ENCODE measurements at regions not wholly inside any gene's neighbourhood (a gene's known extent, or its start where the extent isn't known, plus 50 kb on each side); places are given as distances from the start of the nearest gene placed in this dataset.
"Not testable (repeated sequence)": the region's sequence is repeated elsewhere in the genome, so short reads cannot be mapped to it uniquely, and the experiment has no call there.

- Histone ChIP-seq H3K9me2 (replicated peaks; ENCODE audit: insufficient read depth, low read length) (no peaks in the 10 kb centered on the region), H3K9me3 (ENCODE audit: insufficient read depth, low read length) (no peaks in the 10 kb centered on the region), H4K20me1 (ENCODE audit: low read depth, low read length) (no peaks in the 10 kb centered on the region), H3F3A (ENCODE audit: insufficient read depth) (no peaks in the 10 kb centered on the region), H3K4me2 (ENCODE audit: low read depth, low read length, poor library complexity, severe bottlenecking) (no peak overlapping the region), H3K9ac (ENCODE audit: low read length) (no peak overlapping the region), H3K79me2 (ENCODE audit: insufficient read depth, low read length) (no peaks in the 10 kb centered on the region), H2AFZ (ENCODE audit: low read depth, low read length, severe bottlenecking) (no peak overlapping the region), H3K27me3 (ENCODE audit: low read length) (no peaks in the 10 kb centered on the region), H3K36me3 (ENCODE audit: low read length) (no peaks in the 10 kb centered on the region), H3K4me3 (ENCODE audit: insufficient read depth, low read length, poor library complexity, severe bottlenecking) (no peak overlapping the region), H3K27ac (ENCODE audit: low read depth, low read length) (no peak overlapping the region)
- TF ChIP-seq EZH2phosphoT487 (conservative IDR thresholded peaks at IDR 0.05; ENCODE audit: low read length) (no peak), CTCF (IDR thresholded peaks at IDR 0.05; ENCODE audit: insufficient read depth, low read length, poor library complexity, severe bottlenecking) (no peak)
Measured at GRCh38 chr5:50576265-50576664, 90.2 kb upstream of the PARP8 start.

GRCh38 chr5:50576686-50577256 is 89.7 kb upstream of the PARP8 start:
- Histone ChIP-seq H3K79me2 (ENCODE audit: insufficient read depth, low read length) (no peaks in the 10 kb centered on the region), H3K9me3 (ENCODE audit: insufficient read depth, low read length) (no peaks in the 10 kb centered on the region), H2AFZ (ENCODE audit: low read depth, low read length, severe bottlenecking) (no peak overlapping the region), H4K20me1 (ENCODE audit: low read depth, low read length) (no peaks in the 10 kb centered on the region), H3K27ac (ENCODE audit: low read depth, low read length) (no peak overlapping the region), H3F3A (ENCODE audit: insufficient read depth) (no peaks in the 10 kb centered on the region), H3K4me2 (ENCODE audit: low read depth, low read length, poor library complexity, severe bottlenecking) (no peak overlapping the region), H3K4me3 (ENCODE audit: insufficient read depth, low read length, poor library complexity, severe bottlenecking) (no peak overlapping the region), H3K36me3 (ENCODE audit: low read length) (no peaks in the 10 kb centered on the region), H3K27me3 (ENCODE audit: low read length) (no peaks in the 10 kb centered on the region), H3K9me2 (replicated peaks; ENCODE audit: insufficient read depth, low read length) (no peaks in the 10 kb centered on the region), H3K9ac (ENCODE audit: low read length) (no peak overlapping the region)
- TF ChIP-seq CTCF (IDR thresholded peaks at IDR 0.05; ENCODE audit: insufficient read depth, low read length, poor library complexity, severe bottlenecking) = no peak
- TF ChIP-seq EZH2phosphoT487 (conservative IDR thresholded peaks at IDR 0.05; ENCODE audit: low read length) = no peak

GRCh38 chr5:50580506-50580905 is 85.9 kb upstream of the PARP8 start:
- Histone ChIP-seq H3F3A (ENCODE audit: insufficient read depth) (no peaks in the 10 kb centered on the region), H3K27ac (ENCODE audit: low read depth, low read length) (no peak overlapping the region)
- TF ChIP-seq EZH2phosphoT487 (conservative IDR thresholded peaks at IDR 0.05; ENCODE audit: low read length) = no peak
- TF ChIP-seq CTCF (IDR thresholded peaks at IDR 0.05; ENCODE audit: insufficient read depth, low read length, poor library complexity, severe bottlenecking) = no peak

GRCh38 chr5:50581845-50582244 is 84.6 kb upstream of the PARP8 start:
- H2AFZ ChIP-seq (ENCODE audit: low read depth, low read length, severe bottlenecking); H3K9me2 ChIP-seq (replicated peaks; ENCODE audit: insufficient read depth, low read length); H4K20me1 ChIP-seq (ENCODE audit: low read depth, low read length); H3K27ac ChIP-seq (ENCODE audit: low read depth, low read length); H3K9me3 ChIP-seq (ENCODE audit: insufficient read depth, low read length); H3K4me3 ChIP-seq (ENCODE audit: insufficient read depth, low read length, poor library complexity, severe bottlenecking); H3F3A ChIP-seq (ENCODE audit: insufficient read depth); H3K9ac ChIP-seq (ENCODE audit: low read length); H3K36me3 ChIP-seq (ENCODE audit: low read length); H3K79me2 ChIP-seq (ENCODE audit: insufficient read depth, low read length); H3K27me3 ChIP-seq (ENCODE audit: low read length); H3K4me2 ChIP-seq (ENCODE audit: low read depth, low read length, poor library complexity, severe bottlenecking): not testable (repeated sequence)

More at GRCh38 chr5:50580506-50580905, 85.9 kb upstream of the PARP8 start:
- H3K27me3 ChIP-seq (ENCODE audit: low read length) = no peaks in the 10 kb centered on the region
- H3K9ac ChIP-seq (ENCODE audit: low read length) = no peak overlapping the region
- H2AFZ ChIP-seq (ENCODE audit: low read depth, low read length, severe bottlenecking) = no peak overlapping the region
- H3K4me3 ChIP-seq (ENCODE audit: insufficient read depth, low read length, poor library complexity, severe bottlenecking) = no peak overlapping the region
- H3K9me2 ChIP-seq (replicated peaks; ENCODE audit: insufficient read depth, low read length) = no peaks in the 10 kb centered on the region
- H3K79me2 ChIP-seq (ENCODE audit: insufficient read depth, low read length) = no peaks in the 10 kb centered on the region
- no peaks in the 10 kb centered on the region for H3K36me3 ChIP-seq (ENCODE audit: low read length)
- no peak overlapping the region for H3K4me2 ChIP-seq (ENCODE audit: low read depth, low read length, poor library complexity, severe bottlenecking)
- H3K9me3 ChIP-seq (ENCODE audit: insufficient read depth, low read length) = no peaks in the 10 kb centered on the region
- H4K20me1 ChIP-seq (ENCODE audit: low read depth, low read length) = no peaks in the 10 kb centered on the region
